Activated naive CD4-positive, alpha-beta T cell treated with anti-CD3 and anti-CD28 coated beads for 36 hours (primary cell): ENCODE measurements at regions not wholly inside any gene's neighbourhood (a gene's known extent, or its start where the extent isn't known, plus 50 kb on each side); places are given as distances from the start of the nearest gene placed in this dataset.
"Not testable (repeated sequence)": the region's sequence is repeated elsewhere in the genome, so short reads cannot be mapped to it uniquely, and the experiment has no call there.

Source experiments
- CTCF ChIA-PET: fragments of 350-600 bp; sonication (Branson Sonifier 250); formaldehyde crosslinking; loops from one replicate; lab custom pipeline; 2021; ENCODE audit warnings: antibody characterized with exemption; lab: Charles Lee
- DNase-seq: peaks from one replicate; pipeline ENCODE4 v3.0.0-alpha.2; 2020
- H3K27ac Mint-ChIP-seq: one replicate; pipeline ENCODE4 v1.8.0; 2021; ENCODE audit warnings: mild to moderate bottlenecking, mixed read lengths
- H3K27me3 Mint-ChIP-seq: one replicate; pipeline ENCODE4 v1.8.0; 2021; ENCODE audit warnings: low read depth, mixed read lengths
- H3K36me3 Mint-ChIP-seq: one replicate; pipeline ENCODE4 v1.8.0; 2021; ENCODE audit warnings: low read depth, mixed read lengths
- H3K4me1 Mint-ChIP-seq: one replicate; pipeline ENCODE4 v1.8.0; 2021; ENCODE audit warnings: low read depth, mixed read lengths
- H3K4me3 Mint-ChIP-seq: one replicate; pipeline ENCODE4 v1.8.0; 2021; ENCODE audit warnings: mild to moderate bottlenecking, moderate library complexity, mixed read lengths
- H3K9me3 Mint-ChIP-seq: one replicate; pipeline ENCODE4 v1.8.0; 2021; ENCODE audit warnings: mixed read lengths
- intact Hi-C: fragments of 100-400 bp; cut with micrococcal nuclease; formaldehyde crosslinking; loops from one replicate; pipeline ENCODE4 v1.15.1; 2023

- Mint-ChIP-seq H3K9me3 (no peaks in the 10 kb centered on the region), H3K27me3 (peaks cover 7% of the 10 kb centered on the region), H3K36me3 (no peaks in the 10 kb centered on the region), H3K4me1 (no peaks in the 10 kb centered on the region), H3K4me3 (no peak overlapping the region), H3K27ac (no peak overlapping the region)
- intact Hi-C loops, result no loop called here
- CTCF ChIA-PET, result interaction anchor here (0.6 kb wide), 1 partner anchor 74 kb away, joined by 3 read pairs; no protein-coding TSS in a partner anchor
- no peak for DNase-seq
Measured at GRCh38 chr15:56568466-56569167, 103.7 kb upstream of the MNS1 start.

- DNase-seq, result no peak
- peaks cover 22% of the 10 kb centered on the region for H3K9me3 Mint-ChIP-seq
- no peak overlapping the region for H3K4me3 Mint-ChIP-seq
- intact Hi-C loops, result no loop called here
- H3K27me3 Mint-ChIP-seq, result peaks cover 9% of the 10 kb centered on the region
- CTCF ChIA-PET, result no interaction called here
- H3K4me1 Mint-ChIP-seq, result no peaks in the 10 kb centered on the region
- no peak overlapping the region for H3K27ac Mint-ChIP-seq
- H3K36me3 Mint-ChIP-seq, result peaks cover 1% of the 10 kb centered on the region
Measured at GRCh38 chr15:56557415-56557814, 92.5 kb upstream of the MNS1 start.

- Mint-ChIP-seq H3K27ac (no peak overlapping the region), H3K9me3 (peaks cover 22% of the 10 kb centered on the region), H3K27me3 (peaks cover 7% of the 10 kb centered on the region), H3K4me1 (no peaks in the 10 kb centered on the region), H3K4me3 (no peak overlapping the region), H3K36me3 (peaks cover 1% of the 10 kb centered on the region)
- DNase-seq, result no peak
- intact Hi-C loops, result no loop called here
- CTCF ChIA-PET, result no interaction called here
Measured at GRCh38 chr15:56553486-56553885, 88.5 kb upstream of the MNS1 start.

GRCh38 chr15:56552659-56553058 lies 87.7 kb upstream of the MNS1 start:
- intact Hi-C loops, result no loop called here
- peaks cover 19% of the 10 kb centered on the region for H3K9me3 Mint-ChIP-seq
- no peak overlapping the region for H3K27ac Mint-ChIP-seq
- no peaks in the 10 kb centered on the region for H3K4me1 Mint-ChIP-seq
- H3K36me3 Mint-ChIP-seq, result peaks cover under 1% of the 10 kb centered on the region
- DNase-seq, result no peak
- H3K4me3 Mint-ChIP-seq, result no peak overlapping the region
- CTCF ChIA-PET, result no interaction called here
- H3K27me3 Mint-ChIP-seq, result peaks cover 7% of the 10 kb centered on the region

- DNase-seq, CTCF ChIA-PET, H3K4me3 Mint-ChIP-seq, H3K4me1 Mint-ChIP-seq, H3K27ac Mint-ChIP-seq, H3K27me3 Mint-ChIP-seq, intact Hi-C loops, H3K36me3 Mint-ChIP-seq: not testable (repeated sequence)
- H3K9me3 Mint-ChIP-seq, result peaks cover 13% of the 10 kb centered on the region
Measured at GRCh38 chr15:56540570-56540969, 75.6 kb upstream of the MNS1 start.

GRCh38 chr15:56540157-56540556 lies 75.2 kb upstream of the MNS1 start:
- H3K4me3 Mint-ChIP-seq, H3K36me3 Mint-ChIP-seq, H3K4me1 Mint-ChIP-seq, intact Hi-C loops, H3K27ac Mint-ChIP-seq, H3K27me3 Mint-ChIP-seq, CTCF ChIA-PET, DNase-seq: not testable (repeated sequence)
- H3K9me3 Mint-ChIP-seq, result peaks cover 13% of the 10 kb centered on the region

- peaks cover 3% of the 10 kb centered on the region for H3K27me3 Mint-ChIP-seq
- peaks cover 3% of the 10 kb centered on the region for H3K4me1 Mint-ChIP-seq
- CTCF ChIA-PET, result no interaction called here
- no peak overlapping the region for H3K27ac Mint-ChIP-seq
- intact Hi-C loops, result no loop called here
- H3K9me3 Mint-ChIP-seq, result peaks cover 3% of the 10 kb centered on the region
- H3K4me3 Mint-ChIP-seq, result no peak overlapping the region
- H3K36me3 Mint-ChIP-seq, result no peaks in the 10 kb centered on the region
- DNase-seq, result no peak
Measured at GRCh38 chr15:56538901-56539545, 74.1 kb upstream of the MNS1 start.

GRCh38 chr15:56537881-56538280 lies 72.9 kb upstream of the MNS1 start:
- Mint-ChIP-seq H3K4me1 (peaks cover 3% of the 10 kb centered on the region), H3K9me3 (no peaks in the 10 kb centered on the region), H3K4me3 (no peak overlapping the region), H3K27ac (no peak overlapping the region), H3K36me3 (no peaks in the 10 kb centered on the region), H3K27me3 (no peaks in the 10 kb centered on the region)
- intact Hi-C loops, result no loop called here
- CTCF ChIA-PET, result no interaction called here
- DNase-seq, result peak; percentile 49

GRCh38 chr15:56534728-56535127 lies 69.8 kb upstream of the MNS1 start:
- DNase-seq, result no peak
- peaks cover 3% of the 10 kb centered on the region for H3K4me1 Mint-ChIP-seq
- no peaks in the 10 kb centered on the region for H3K27me3 Mint-ChIP-seq
- no peak overlapping the region for H3K27ac Mint-ChIP-seq
- no peaks in the 10 kb centered on the region for H3K9me3 Mint-ChIP-seq
- H3K4me3 Mint-ChIP-seq, result no peak overlapping the region
- H3K36me3 Mint-ChIP-seq, result no peaks in the 10 kb centered on the region
- intact Hi-C loops, result no loop called here
- CTCF ChIA-PET, result no interaction called here

GRCh38 chr15:56533731-56534403 lies 68.9 kb upstream of the MNS1 start:
- intact Hi-C loops, result no loop called here
- peaks cover 3% of the 10 kb centered on the region for H3K4me1 Mint-ChIP-seq
- CTCF ChIA-PET, result no interaction called here
- no peaks in the 10 kb centered on the region for H3K36me3 Mint-ChIP-seq
- no peak overlapping the region for H3K27ac Mint-ChIP-seq
- DNase-seq, result no peak
- H3K4me3 Mint-ChIP-seq, result no peak overlapping the region
- no peaks in the 10 kb centered on the region for H3K27me3 Mint-ChIP-seq
- no peaks in the 10 kb centered on the region for H3K9me3 Mint-ChIP-seq

GRCh38 chr15:56532721-56533460 lies 68.0 kb upstream of the MNS1 start:
- Mint-ChIP-seq H3K27me3 (no peaks in the 10 kb centered on the region), H3K36me3 (no peaks in the 10 kb centered on the region), H3K9me3 (no peaks in the 10 kb centered on the region), H3K4me3 (no peak overlapping the region), H3K4me1 (peaks cover 3% of the 10 kb centered on the region), H3K27ac (no peak overlapping the region)
- CTCF ChIA-PET, result interaction anchor here (0.7 to 1.5 kb wide), 3 partner anchors 36 to 774 kb away, joined by 3 read pairs; no protein-coding TSS in a partner anchor
- intact Hi-C loops, result no loop called here
- DNase-seq, result no peak

- Mint-ChIP-seq H3K4me1 (no peaks in the 10 kb centered on the region), H3K36me3 (no peaks in the 10 kb centered on the region), H3K27ac (no peak overlapping the region), H3K4me3 (no peak overlapping the region), H3K27me3 (peaks cover 9% of the 10 kb centered on the region), H3K9me3 (no peaks in the 10 kb centered on the region)
- intact Hi-C loops, result no loop called here
- CTCF ChIA-PET, result no interaction called here
- DNase-seq, result no peak
Measured at GRCh38 chr15:56530157-56530556, 65.2 kb upstream of the MNS1 start.
